Lung (tissue), 11 donors: ENCODE measurements at regions not wholly inside any gene's neighbourhood (a gene's known extent, or its start where the extent isn't known, plus 50 kb on each side); places are given as distances from the start of the nearest gene placed in this dataset.

ENCODE experiments used
- ATAC-seq: fragments of 200-7000 bp; cut with Tn5 transposase; one replicate; pipeline ENCODE4 v1.9.1; 2020; ENCODE audit warnings: moderate number of reproducible peaks; ENCODE audit not compliant: insufficient read depth, low FRiP score
- DNase-seq, 3 donors: peaks; one replicate each; pipeline ENCODE4 v3.0.0-alpha.2; 2013 to 2017
- H3K27ac ChIP-seq, 2 donors: one replicate each; pipeline ENCODE4 v1.5.1; 2013; ENCODE audit warnings: mild to moderate bottlenecking in 2 of 2, moderate library complexity in 2 of 2, control low read depth in 1 of 2, inconsistent platforms in 1 of 2, low read depth in 1 of 2, low read length in 1 of 2
- H3K27me3 ChIP-seq, 3 donors: one replicate each; pipeline ENCODE4 v1.5.1; 2013; ENCODE audit warnings: low read length in 2 of 3; ENCODE audit not compliant: control insufficient read depth in 3 of 3, insufficient read depth in 3 of 3
- H3K36me3 ChIP-seq, 4 donors: one replicate each; pipeline ENCODE4 v1.5.1; 2013; ENCODE audit warnings: low read length in 4 of 4, mild to moderate bottlenecking in 1 of 4, moderate library complexity in 1 of 4; ENCODE audit not compliant: control insufficient read depth in 4 of 4, insufficient read depth in 4 of 4
- H3K4me1 ChIP-seq, 5 donors: one replicate each; pipeline ENCODE4 v1.5.1; 2013; ENCODE audit warnings: low read length in 5 of 5, mild to moderate bottlenecking in 2 of 5, moderate library complexity in 1 of 5; ENCODE audit not compliant: control insufficient read depth in 5 of 5, insufficient read depth in 5 of 5
- H3K4me3 ChIP-seq: one replicate; pipeline ENCODE4 v1.5.1; 2013; ENCODE audit warnings: mild to moderate bottlenecking, control low read depth, moderate library complexity
- H3K9ac ChIP-seq, 2 donors: one replicate each; pipeline ENCODE4 v1.5.1; 2013; ENCODE audit warnings: low read length in 2 of 2, control low read depth in 1 of 2; ENCODE audit not compliant: insufficient read depth in 1 of 2
- H3K9me3 ChIP-seq, 4 donors: one replicate each; pipeline ENCODE4 v1.5.1; 2013; ENCODE audit warnings: low read length in 3 of 4, mild to moderate bottlenecking in 1 of 4, moderate library complexity in 1 of 4; ENCODE audit not compliant: control insufficient read depth in 4 of 4, insufficient read depth in 3 of 4
- WGBS, 2 donors: extraction: QIAGEN DNeasy Blood & Tissue Kit; methylation state at CpG; one replicate each; pipeline ENCODE4 v1.1.7; 2013; 5-methylcytosine and 5-hydroxymethylcytosine counted together
- TF ChIP-seq, protein P1 (sequence below): IDR thresholded peaks from 2 replicates; pipeline ENCODE4 v1.5.1; 2012; ENCODE audit warnings: mild to moderate bottlenecking; ENCODE audit errors: control extremely low read depth, extremely low read depth
- donor health status: control.
- donor health status: control.
- donor health status: Bipolar disorder and iron deficiency.
- donor health status: healthy.
- donor health status: DM: yes; HTN: yes; CAD: no.

DNA sequence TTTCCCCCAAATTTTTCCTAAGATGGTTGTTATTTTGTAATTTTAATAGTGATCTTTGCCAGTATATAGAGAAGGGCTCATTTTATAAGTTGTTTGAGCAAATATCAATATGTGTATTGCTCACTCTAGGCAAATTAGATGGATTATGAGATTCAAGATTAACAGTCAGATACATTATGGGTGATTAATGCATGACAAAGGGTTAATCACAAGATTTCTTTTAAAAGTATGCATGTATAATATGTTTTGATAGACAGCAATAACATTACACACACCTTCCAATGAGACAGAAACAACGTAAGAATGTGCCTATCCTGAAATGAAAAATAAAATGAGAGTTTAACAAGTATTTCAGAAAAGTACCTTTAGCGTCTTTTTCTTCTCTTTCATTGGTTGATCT is 547.6 kb upstream of the AGTR1 start:
- ATAC-seq (no peak), DNase-seq (no peak)
- no peak overlapping the region for H3K9ac ChIP-seq
- peaks cover 0 to 4% (median 0%) of the 10 kb centered on the region in 3 donors for H3K27me3 ChIP-seq
- no peak overlapping the region for H3K4me3 ChIP-seq
- no peak overlapping the region for H3K27ac ChIP-seq
- WGBS, 2 donors: 84 to 89% methylated on average over 2 of the region's 2 CpGs
- H3K4me1 ChIP-seq: peaks cover 0 to 14% (median 0%) of the 10 kb centered on the region in 5 donors
- H3K36me3 ChIP-seq: no peaks in the 10 kb centered on the region
- TF ChIP-seq, protein P1, sequence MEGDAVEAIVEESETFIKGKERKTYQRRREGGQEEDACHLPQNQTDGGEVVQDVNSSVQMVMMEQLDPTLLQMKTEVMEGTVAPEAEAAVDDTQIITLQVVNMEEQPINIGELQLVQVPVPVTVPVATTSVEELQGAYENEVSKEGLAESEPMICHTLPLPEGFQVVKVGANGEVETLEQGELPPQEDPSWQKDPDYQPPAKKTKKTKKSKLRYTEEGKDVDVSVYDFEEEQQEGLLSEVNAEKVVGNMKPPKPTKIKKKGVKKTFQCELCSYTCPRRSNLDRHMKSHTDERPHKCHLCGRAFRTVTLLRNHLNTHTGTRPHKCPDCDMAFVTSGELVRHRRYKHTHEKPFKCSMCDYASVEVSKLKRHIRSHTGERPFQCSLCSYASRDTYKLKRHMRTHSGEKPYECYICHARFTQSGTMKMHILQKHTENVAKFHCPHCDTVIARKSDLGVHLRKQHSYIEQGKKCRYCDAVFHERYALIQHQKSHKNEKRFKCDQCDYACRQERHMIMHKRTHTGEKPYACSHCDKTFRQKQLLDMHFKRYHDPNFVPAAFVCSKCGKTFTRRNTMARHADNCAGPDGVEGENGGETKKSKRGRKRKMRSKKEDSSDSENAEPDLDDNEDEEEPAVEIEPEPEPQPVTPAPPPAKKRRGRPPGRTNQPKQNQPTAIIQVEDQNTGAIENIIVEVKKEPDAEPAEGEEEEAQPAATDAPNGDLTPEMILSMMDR: no peak
- H3K9me3 ChIP-seq: no peaks in the 10 kb centered on the region

DNA sequence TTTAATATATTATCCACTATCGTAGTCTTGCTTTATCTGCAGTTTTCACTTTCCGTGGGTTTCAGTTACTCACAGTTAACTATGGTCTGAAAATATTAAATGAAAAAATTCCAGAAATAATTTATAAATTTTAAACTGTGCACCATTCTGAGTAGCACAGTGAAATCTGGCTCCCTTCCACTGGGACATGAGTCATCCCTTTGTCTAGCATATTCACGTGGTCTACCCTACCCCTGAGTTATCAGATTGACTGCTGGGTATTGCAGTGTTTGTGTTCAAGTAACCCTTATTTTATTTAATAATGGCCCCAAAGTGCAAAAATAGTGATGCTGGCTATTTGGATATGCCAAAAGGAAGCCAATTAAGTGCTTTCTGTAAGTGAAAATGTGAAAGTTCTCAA is 539.5 kb upstream of the AGTR1 start:
- Histone ChIP-seq H3K4me3 (no peak overlapping the region), H3K27me3 (no peaks in the 10 kb centered on the region), H3K9ac (no peak overlapping the region), H3K9me3 (no peaks in the 10 kb centered on the region), H3K36me3 (no peaks in the 10 kb centered on the region), H3K4me1 (no peaks in the 10 kb centered on the region), H3K27ac (no peak overlapping the region)
- TF ChIP-seq, protein P1: no peak
- ATAC-seq: no peak
- WGBS, 2 donors: 66 to 78% methylated on average over 3 of the region's 3 CpGs
- peak in 1 of 3 donors; percentile 14 for DNase-seq

DNA sequence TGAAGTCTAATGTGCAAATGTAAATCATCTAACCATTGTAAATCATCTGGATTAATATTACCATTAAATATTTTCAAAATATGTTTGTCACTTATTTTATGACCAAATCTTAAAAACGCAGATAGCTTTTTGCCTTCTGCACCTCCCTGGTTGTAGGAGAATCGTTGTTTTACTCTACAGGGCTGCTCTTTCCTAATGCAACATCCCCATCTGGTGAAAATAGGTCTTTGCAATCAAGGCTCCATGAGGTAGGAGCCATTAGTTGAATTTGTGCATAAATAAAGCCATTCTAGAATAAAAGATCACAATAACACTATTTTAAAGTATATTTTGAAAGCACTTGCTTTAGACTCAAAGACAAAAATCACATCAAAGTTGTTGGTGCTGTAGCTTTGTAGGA is 535.6 kb upstream of the AGTR1 start:
- Histone ChIP-seq H3K27ac (no peak overlapping the region), H3K36me3 (no peaks in the 10 kb centered on the region), H3K27me3 (no peaks in the 10 kb centered on the region), H3K9ac (no peak overlapping the region), H3K9me3 (no peaks in the 10 kb centered on the region), H3K4me3 (no peak overlapping the region), H3K4me1 (no peaks in the 10 kb centered on the region)
- no peak for ATAC-seq
- TF ChIP-seq, protein P1: no peak
- no peak for DNase-seq
- 57 to 69% methylated on average over 2 of the region's 2 CpGs for WGBS, 2 donors

DNA sequence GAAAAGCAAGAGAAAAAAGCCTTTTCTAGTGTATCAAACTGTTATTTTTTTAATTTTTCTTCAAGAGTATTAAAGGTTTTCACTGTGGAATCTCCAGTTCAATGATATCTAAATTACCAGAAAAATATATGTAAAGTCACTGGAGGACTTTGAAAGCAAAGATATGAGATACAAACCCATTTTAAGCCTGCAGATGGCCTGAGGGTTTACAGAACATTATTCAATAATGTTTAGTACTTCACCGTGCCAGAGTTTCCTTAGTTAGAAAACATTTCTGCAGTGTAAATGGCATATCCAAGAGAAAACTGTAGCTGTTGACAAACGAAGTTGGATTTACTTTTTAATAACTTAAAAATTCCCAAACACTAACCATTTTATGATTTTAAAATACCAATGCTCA is 529.4 kb upstream of the AGTR1 start:
- no peak overlapping the region for H3K27ac ChIP-seq
- no peak overlapping the region for H3K9ac ChIP-seq
- no peaks in the 10 kb centered on the region for H3K27me3 ChIP-seq
- DNase-seq (no peak), ATAC-seq (no peak)
- TF ChIP-seq, protein P1: no peak
- H3K4me3 ChIP-seq: no peak overlapping the region
- no peaks in the 10 kb centered on the region for H3K4me1 ChIP-seq
- 55 to 66% methylated on average over 2 of the region's 2 CpGs for WGBS, 2 donors
- H3K9me3 ChIP-seq: peaks cover 0 to 5% (median 0%) of the 10 kb centered on the region in 4 donors
- H3K36me3 ChIP-seq: no peaks in the 10 kb centered on the region
